OCI-LY3 (cell line): ENCODE measurements at regions not wholly inside any gene's neighbourhood (a gene's known extent, or its start where the extent isn't known, plus 50 kb on each side); places are given as distances from the start of the nearest gene placed in this dataset.

Source experiments
- H2AFZ ChIP-seq: fragments of 200-600, 300-600 bp; shearing (Covaris generic); 2 replicates; pipeline ENCODE4 v1.6.0; 2014; ENCODE audit warnings: antibody characterized with exemption, low read depth, low read length
- H3K27ac ChIP-seq: fragments of 200-600, 300-600 bp; sonication (generic); 2 replicates; pipeline ENCODE4 v1.5.1; 2014; ENCODE audit warnings: mild to moderate bottlenecking, low read length, moderate library complexity, mixed read lengths
- H3K27me3 ChIP-seq: fragments of 200-600, 300-600 bp; sonication (generic); 2 replicates; pipeline ENCODE4 v1.6.1; 2014; ENCODE audit warnings: low read depth, low read length, mixed read lengths
- H3K36me3 ChIP-seq: fragments of 200-600, 300-600 bp; sonication (generic); replicated peaks from 2 replicates; pipeline ENCODE3; 2014; ENCODE audit warnings: low read depth, low read length, mixed read lengths
- H3K4me1 ChIP-seq: fragments of 300-600, 200-600 bp; sonication (generic); 2 replicates; pipeline ENCODE4 v1.6.1; 2014; ENCODE audit warnings: low read length, mixed read lengths
- H3K4me2 ChIP-seq: fragments of 200-600, 300-600 bp; sonication (generic); 2 replicates; pipeline ENCODE4 v1.6.1; 2014; ENCODE audit warnings: low read length, mixed read lengths
- H3K4me3 ChIP-seq: fragments of 300-600, 200-600 bp; sonication (generic); 2 replicates; pipeline ENCODE4 v1.5.1; 2014; ENCODE audit warnings: antibody characterized with exemption, mild to moderate bottlenecking, low read length, moderate library complexity
- H3K79me2 ChIP-seq: fragments of 300-600, 200-600 bp; shearing (Covaris generic); 2 replicates; pipeline ENCODE4 v1.6.1; 2014; ENCODE audit warnings: mild to moderate bottlenecking, low read length, mixed read lengths
- H3K9ac ChIP-seq: fragments of 300-600, 200-600 bp; shearing (Covaris generic); 2 replicates; pipeline ENCODE4 v1.6.0; 2014; ENCODE audit warnings: mild to moderate bottlenecking, low read length, moderate library complexity
- H3K9me3 ChIP-seq: fragments of 200-600, 300-600 bp; shearing (Covaris generic); 2 replicates; pipeline ENCODE4 v1.6.1; 2014; ENCODE audit warnings: low read length, mixed read lengths; ENCODE audit not compliant: insufficient read depth
- H4K20me1 ChIP-seq: fragments of 200-600, 300-600 bp; sonication (generic); 2 replicates; pipeline ENCODE4 v1.6.1; 2016; ENCODE audit warnings: low read length, mixed read lengths; ENCODE audit not compliant: insufficient read depth
- CTCF ChIP-seq: fragments of 200-600, 300-600 bp; sonication (generic); IDR thresholded peaks from 2 replicates; pipeline ENCODE4 v1.5.1; 2014; ENCODE audit warnings: antibody characterized with exemption, low read length, low read depth
- EZH2phosphoT487 ChIP-seq: fragments of 200-600 bp; shearing (Covaris generic); IDR thresholded peaks from 2 replicates; pipeline ENCODE4 v1.6.1; 2018; ENCODE audit warnings: antibody characterized with exemption, mixed run types, low read depth

GRCh38 chr4:56250776-56251175 is 136.5 kb downstream of the AASDH start:
- Histone ChIP-seq H3K36me3 (no peaks in the 10 kb centered on the region), H3K4me3 (no peak overlapping the region), H2AFZ (no peak overlapping the region), H3K27ac (no peak overlapping the region), H3K27me3 (no peaks in the 10 kb centered on the region), H3K4me2 (no peak overlapping the region), H3K79me2 (no peaks in the 10 kb centered on the region), H4K20me1 (no peaks in the 10 kb centered on the region), H3K9ac (no peak overlapping the region), H3K9me3 (no peaks in the 10 kb centered on the region), H3K4me1 (no peaks in the 10 kb centered on the region)
- no peak for TF ChIP-seq EZH2phosphoT487
- TF ChIP-seq CTCF, result no peak

GRCh38 chr4:56247646-56248045 is 139.6 kb downstream of the AASDH start:
- H3K4me2 ChIP-seq, result no peak overlapping the region
- no peak for TF ChIP-seq EZH2phosphoT487
- no peak for TF ChIP-seq CTCF

GRCh38 chr4:56246233-56246610 is 141.1 kb downstream of the AASDH start:
- no peaks in the 10 kb centered on the region for H3K27me3 ChIP-seq
- no peak overlapping the region for H3K4me2 ChIP-seq
- H3K9me3 ChIP-seq, result no peaks in the 10 kb centered on the region
- no peak overlapping the region for H3K4me3 ChIP-seq
- H3K36me3 ChIP-seq, result no peaks in the 10 kb centered on the region
- H4K20me1 ChIP-seq, result no peaks in the 10 kb centered on the region
- no peaks in the 10 kb centered on the region for H3K79me2 ChIP-seq
- no peak for TF ChIP-seq EZH2phosphoT487
- no peak for TF ChIP-seq CTCF
- H3K4me1 ChIP-seq, result peaks cover 23% of the 10 kb centered on the region
- H3K27ac ChIP-seq, result no peak overlapping the region
- no peak overlapping the region for H2AFZ ChIP-seq
- H3K9ac ChIP-seq, result no peak overlapping the region

More at GRCh38 chr4:56247646-56248045, 139.6 kb downstream of the AASDH start:
- no peaks in the 10 kb centered on the region for H3K27me3 ChIP-seq
- no peaks in the 10 kb centered on the region for H4K20me1 ChIP-seq
- no peaks in the 10 kb centered on the region for H3K79me2 ChIP-seq
- H3K36me3 ChIP-seq, result no peaks in the 10 kb centered on the region
- no peak overlapping the region for H3K9ac ChIP-seq
- no peak overlapping the region for H3K27ac ChIP-seq
- H2AFZ ChIP-seq, result no peak overlapping the region
- H3K9me3 ChIP-seq, result no peaks in the 10 kb centered on the region
- peaks cover 9% of the 10 kb centered on the region for H3K4me1 ChIP-seq
- H3K4me3 ChIP-seq, result no peak overlapping the region

DNA sequence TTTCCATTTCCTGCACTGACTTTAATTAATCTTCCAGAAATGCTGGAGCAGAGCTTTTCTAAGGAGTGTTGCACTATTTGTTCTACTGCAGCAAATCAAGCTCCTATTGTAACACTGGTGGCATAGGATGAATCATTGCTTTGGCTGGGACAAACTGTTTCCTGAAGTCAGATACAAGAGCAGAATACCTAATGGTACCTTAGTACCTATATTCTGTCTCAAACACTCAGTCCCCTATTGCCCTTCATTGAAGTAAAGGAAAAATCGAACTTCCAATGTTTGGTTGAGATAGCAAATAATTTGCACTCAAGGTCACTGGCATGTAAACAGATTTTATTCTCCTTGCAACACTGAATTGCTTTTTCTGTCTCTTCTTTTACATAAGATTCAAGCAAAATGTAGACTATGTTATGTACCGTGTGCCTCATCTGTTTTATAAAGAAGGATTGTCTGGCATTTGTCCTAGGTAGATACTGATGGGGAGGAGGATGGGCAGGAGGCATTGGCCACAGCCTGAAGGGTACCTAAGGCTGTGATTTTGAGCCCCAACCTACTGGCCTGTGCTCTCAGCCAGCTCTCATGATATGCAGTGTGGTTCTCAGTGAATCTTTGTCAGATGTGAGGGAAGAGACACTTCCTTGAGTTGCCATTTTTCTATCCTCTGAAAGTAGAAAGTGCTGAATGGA is 141.6 kb downstream of the AASDH start:
- Histone ChIP-seq H3K27me3 (no peaks in the 10 kb centered on the region), H3K27ac (no peak overlapping the region), H3K36me3 (no peaks in the 10 kb centered on the region), H2AFZ (no peak overlapping the region), H3K4me2 (no peak overlapping the region), H3K4me1 (peaks cover 23% of the 10 kb centered on the region), H3K9me3 (no peaks in the 10 kb centered on the region), H3K79me2 (no peaks in the 10 kb centered on the region), H3K9ac (no peak overlapping the region), H3K4me3 (no peak overlapping the region), H4K20me1 (no peaks in the 10 kb centered on the region)
- TF ChIP-seq CTCF (no peak), EZH2phosphoT487 (no peak)
